BE2C (cell line): ENCODE measurements at regions not wholly inside any gene's neighbourhood (a gene's known extent, or its start where the extent isn't known, plus 50 kb on each side); places are given as distances from the start of the nearest gene placed in this dataset.

Source experiments
- DNase-seq: peaks from one replicate; pipeline ENCODE4 v3.0.0-alpha.2; 2020
- H3K27me3 ChIP-seq: fragments of 250-450 bp; sonication (Bioruptor Pico); 2 replicates; pipeline ENCODE4 v1.5.1; 2020; ENCODE audit warnings: mild to moderate bottlenecking
- H3K36me3 ChIP-seq: fragments of 250-450 bp; sonication (Bioruptor Pico); 2 replicates; pipeline ENCODE4 v1.5.1; 2020; ENCODE audit warnings: mild to moderate bottlenecking
- H3K4me1 ChIP-seq: fragments of 250-450 bp; sonication (Bioruptor Pico); 2 replicates; pipeline ENCODE4 v1.5.1; 2020
- H3K4me3 ChIP-seq: 2 replicates; pipeline ENCODE4 v1.5.1; 2011; ENCODE audit warnings: low read depth, low read length
- H3K9me3 ChIP-seq: fragments of 250-450 bp; sonication (Bioruptor Pico); 2 replicates; pipeline ENCODE4 v1.5.1; 2020
- CTCF ChIP-seq: IDR thresholded peaks from 2 replicates; pipeline ENCODE4 v1.5.1; 2012; ENCODE audit warnings: mild to moderate bottlenecking, low read depth, low read length

GRCh38 chr4:160373911-160374310 is 1271.0 kb downstream of the RAPGEF2 start:
- H3K4me1 ChIP-seq: no peaks in the 10 kb centered on the region
- H3K36me3 ChIP-seq: no peaks in the 10 kb centered on the region
- no peak overlapping the region for H3K4me3 ChIP-seq
- no peak for DNase-seq
- H3K9me3 ChIP-seq: no peaks in the 10 kb centered on the region
- TF ChIP-seq CTCF: no peak
- H3K27me3 ChIP-seq: no peaks in the 10 kb centered on the region

GRCh38 chr4:160375772-160376452 is 1273.0 kb downstream of the RAPGEF2 start:
- Histone ChIP-seq H3K9me3 (no peaks in the 10 kb centered on the region), H3K4me1 (no peaks in the 10 kb centered on the region), H3K4me3 (no peak overlapping the region), H3K27me3 (no peaks in the 10 kb centered on the region), H3K36me3 (no peaks in the 10 kb centered on the region)
- no peak for DNase-seq
- TF ChIP-seq CTCF: no peak

GRCh38 chr4:160386846-160387245 is 1284.0 kb downstream of the RAPGEF2 start:
- Histone ChIP-seq H3K4me3 (no peak overlapping the region), H3K27me3 (no peaks in the 10 kb centered on the region), H3K9me3 (peaks cover 3% of the 10 kb centered on the region; the same call in 1 of the 2 replicates), H3K36me3 (no peaks in the 10 kb centered on the region), H3K4me1 (no peaks in the 10 kb centered on the region)
- TF ChIP-seq CTCF: no peak
- no peak for DNase-seq

- Histone ChIP-seq H3K9me3 (no peaks in the 10 kb centered on the region), H3K36me3 (no peaks in the 10 kb centered on the region), H3K4me1 (no peaks in the 10 kb centered on the region), H3K4me3 (no peak overlapping the region), H3K27me3 (no peaks in the 10 kb centered on the region)
- DNase-seq: no peak
- no peak for TF ChIP-seq CTCF
Observed at GRCh38 chr4:160399826-160400225, 1296.9 kb downstream of the RAPGEF2 start.

GRCh38 chr4:160403081-160403480 is 1300.2 kb downstream of the RAPGEF2 start:
- Histone ChIP-seq H3K36me3 (no peaks in the 10 kb centered on the region), H3K27me3 (no peaks in the 10 kb centered on the region), H3K4me3 (no peak overlapping the region), H3K4me1 (no peaks in the 10 kb centered on the region), H3K9me3 (no peaks in the 10 kb centered on the region)
- no peak for TF ChIP-seq CTCF
- DNase-seq: no peak

- Histone ChIP-seq H3K9me3 (no peaks in the 10 kb centered on the region), H3K36me3 (no peaks in the 10 kb centered on the region), H3K4me3 (no peak overlapping the region), H3K4me1 (no peaks in the 10 kb centered on the region), H3K27me3 (no peaks in the 10 kb centered on the region)
- DNase-seq: no peak
- TF ChIP-seq CTCF: no peak
Observed at GRCh38 chr4:160406263-160406825, 1303.5 kb downstream of the RAPGEF2 start.
